ENCODE measurements at regions not wholly inside any gene's neighbourhood (a gene's known extent, or its start where the extent isn't known, plus 50 kb on each side); places are given as distances from the start of the nearest gene placed in this dataset.

- no peak overlapping the region for H3K27ac Mint-ChIP-seq
- ChIA-PET POLR2A (no interaction called here), CTCF (no interaction called here)
- no peak for ATAC-seq
- H3K27me3 Mint-ChIP-seq (ENCODE audit: low read depth): peaks cover 8% of the 10 kb centered on the region
- no peak for TF ChIP-seq ZBTB21 (CRISPR knock-in tag; IDR thresholded peaks at IDR 0.05; ENCODE audit: borderline replicate concordance)
- TF ChIP-seq NFE2L1 (CRISPR knock-in tag; IDR thresholded peaks at IDR 0.05): no peak
- no peak for TF ChIP-seq ZSCAN18 (CRISPR knock-in tag; IDR thresholded peaks at IDR 0.05)
- no peak for TF ChIP-seq MYBL2 (CRISPR knock-in tag; IDR thresholded peaks at IDR 0.05)
- no peak for TF ChIP-seq ZNF121 (CRISPR knock-in tag; IDR thresholded peaks at IDR 0.05)
- TF ChIP-seq, protein P1, sequence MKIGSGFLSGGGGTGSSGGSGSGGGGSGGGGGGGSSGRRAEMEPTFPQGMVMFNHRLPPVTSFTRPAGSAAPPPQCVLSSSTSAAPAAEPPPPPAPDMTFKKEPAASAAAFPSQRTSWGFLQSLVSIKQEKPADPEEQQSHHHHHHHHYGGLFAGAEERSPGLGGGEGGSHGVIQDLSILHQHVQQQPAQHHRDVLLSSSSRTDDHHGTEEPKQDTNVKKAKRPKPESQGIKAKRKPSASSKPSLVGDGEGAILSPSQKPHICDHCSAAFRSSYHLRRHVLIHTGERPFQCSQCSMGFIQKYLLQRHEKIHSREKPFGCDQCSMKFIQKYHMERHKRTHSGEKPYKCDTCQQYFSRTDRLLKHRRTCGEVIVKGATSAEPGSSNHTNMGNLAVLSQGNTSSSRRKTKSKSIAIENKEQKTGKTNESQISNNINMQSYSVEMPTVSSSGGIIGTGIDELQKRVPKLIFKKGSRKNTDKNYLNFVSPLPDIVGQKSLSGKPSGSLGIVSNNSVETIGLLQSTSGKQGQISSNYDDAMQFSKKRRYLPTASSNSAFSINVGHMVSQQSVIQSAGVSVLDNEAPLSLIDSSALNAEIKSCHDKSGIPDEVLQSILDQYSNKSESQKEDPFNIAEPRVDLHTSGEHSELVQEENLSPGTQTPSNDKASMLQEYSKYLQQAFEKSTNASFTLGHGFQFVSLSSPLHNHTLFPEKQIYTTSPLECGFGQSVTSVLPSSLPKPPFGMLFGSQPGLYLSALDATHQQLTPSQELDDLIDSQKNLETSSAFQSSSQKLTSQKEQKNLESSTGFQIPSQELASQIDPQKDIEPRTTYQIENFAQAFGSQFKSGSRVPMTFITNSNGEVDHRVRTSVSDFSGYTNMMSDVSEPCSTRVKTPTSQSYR (CRISPR knock-in tag; IDR thresholded peaks at IDR 0.05): no peak
- no peak for TF ChIP-seq AR (CRISPR knock-in tag; IDR thresholded peaks at IDR 0.05)
- TF ChIP-seq FOXK1 (CRISPR knock-in tag; IDR thresholded peaks at IDR 0.05): no peak
- TF ChIP-seq, protein P2, sequence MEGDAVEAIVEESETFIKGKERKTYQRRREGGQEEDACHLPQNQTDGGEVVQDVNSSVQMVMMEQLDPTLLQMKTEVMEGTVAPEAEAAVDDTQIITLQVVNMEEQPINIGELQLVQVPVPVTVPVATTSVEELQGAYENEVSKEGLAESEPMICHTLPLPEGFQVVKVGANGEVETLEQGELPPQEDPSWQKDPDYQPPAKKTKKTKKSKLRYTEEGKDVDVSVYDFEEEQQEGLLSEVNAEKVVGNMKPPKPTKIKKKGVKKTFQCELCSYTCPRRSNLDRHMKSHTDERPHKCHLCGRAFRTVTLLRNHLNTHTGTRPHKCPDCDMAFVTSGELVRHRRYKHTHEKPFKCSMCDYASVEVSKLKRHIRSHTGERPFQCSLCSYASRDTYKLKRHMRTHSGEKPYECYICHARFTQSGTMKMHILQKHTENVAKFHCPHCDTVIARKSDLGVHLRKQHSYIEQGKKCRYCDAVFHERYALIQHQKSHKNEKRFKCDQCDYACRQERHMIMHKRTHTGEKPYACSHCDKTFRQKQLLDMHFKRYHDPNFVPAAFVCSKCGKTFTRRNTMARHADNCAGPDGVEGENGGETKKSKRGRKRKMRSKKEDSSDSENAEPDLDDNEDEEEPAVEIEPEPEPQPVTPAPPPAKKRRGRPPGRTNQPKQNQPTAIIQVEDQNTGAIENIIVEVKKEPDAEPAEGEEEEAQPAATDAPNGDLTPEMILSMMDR (IDR thresholded peaks at IDR 0.05): no peak
- TF ChIP-seq, protein P3, sequence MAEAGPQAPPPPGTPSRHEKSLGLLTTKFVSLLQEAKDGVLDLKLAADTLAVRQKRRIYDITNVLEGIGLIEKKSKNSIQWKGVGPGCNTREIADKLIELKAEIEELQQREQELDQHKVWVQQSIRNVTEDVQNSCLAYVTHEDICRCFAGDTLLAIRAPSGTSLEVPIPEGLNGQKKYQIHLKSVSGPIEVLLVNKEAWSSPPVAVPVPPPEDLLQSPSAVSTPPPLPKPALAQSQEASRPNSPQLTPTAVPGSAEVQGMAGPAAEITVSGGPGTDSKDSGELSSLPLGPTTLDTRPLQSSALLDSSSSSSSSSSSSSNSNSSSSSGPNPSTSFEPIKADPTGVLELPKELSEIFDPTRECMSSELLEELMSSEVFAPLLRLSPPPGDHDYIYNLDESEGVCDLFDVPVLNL (CRISPR knock-in tag; IDR thresholded peaks at IDR 0.05; ENCODE audit: borderline replicate concordance, low read depth): no peak
- no peak for TF ChIP-seq IRF1 (CRISPR knock-in tag; IDR thresholded peaks at IDR 0.05)
- no peak for TF ChIP-seq ETV6 (CRISPR knock-in tag; IDR thresholded peaks at IDR 0.05)
- no peak for TF ChIP-seq ZNF423 (CRISPR knock-in tag; IDR thresholded peaks at IDR 0.05)
- no peak for TF ChIP-seq GTF2I (CRISPR knock-in tag; conservative IDR thresholded peaks at IDR 0.05)
- TF ChIP-seq ZNF317 (CRISPR knock-in tag; IDR thresholded peaks at IDR 0.05; ENCODE audit: borderline replicate concordance, low read depth): no peak
- peaks cover 87% of the 10 kb centered on the region for H3K9me3 Mint-ChIP-seq
- no peaks in the 10 kb centered on the region for H3K4me1 Mint-ChIP-seq
- H3K36me3 Mint-ChIP-seq: peaks cover 72% of the 10 kb centered on the region
- no peak for DNase-seq (ENCODE audit: low spot score)
- no peak overlapping the region for H3K4me3 Mint-ChIP-seq
Observed at GRCh38 chr2:6359964-6360363, 505.7 kb downstream of the CMPK2 start.

Measured in WTC11 (cell line).